ENCODE measurements at regions not wholly inside any gene's neighbourhood (a gene's known extent, or its start where the extent isn't known, plus 50 kb on each side); places are given as distances from the start of the nearest gene placed in this dataset.

DNA sequence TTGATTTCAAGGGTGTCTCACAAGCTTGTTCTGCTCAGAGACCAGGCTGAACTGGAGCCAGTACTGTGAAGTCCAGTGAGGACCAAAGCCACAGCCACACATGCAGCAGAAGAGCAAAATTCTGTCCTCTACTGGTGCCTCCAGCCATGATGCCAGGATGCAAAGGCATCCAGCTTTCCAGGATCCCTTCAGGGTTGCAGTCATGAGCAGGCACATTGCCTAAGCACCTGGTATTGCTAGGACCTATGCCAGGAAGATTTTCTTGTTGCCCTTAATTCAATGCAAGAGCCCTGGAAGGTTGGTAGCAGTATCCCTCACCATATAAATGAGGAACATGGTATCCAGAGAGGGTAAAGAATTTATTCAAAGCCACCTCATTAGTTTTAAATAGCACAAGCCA lies 78.9 kb upstream of the CYRIA start:
- POLR2A ChIA-PET = no interaction called here
- Histone ChIP-seq H3K27ac (ENCODE audit: low read depth, low read length) (no peak overlapping the region), H3K9me3 (ENCODE audit: control insufficient read depth, insufficient read depth, low read length) (no peaks in the 10 kb centered on the region), H3K27me3 (ENCODE audit: control insufficient read depth, insufficient read depth, low read length) (no peaks in the 10 kb centered on the region), H3K4me3 (ENCODE audit: low read depth, low read length) (no peak overlapping the region)
- TF ChIP-seq CTCF (IDR thresholded peaks at IDR 0.05; ENCODE audit: low read depth, low read length) = no peak
- CTCF ChIA-PET = no interaction called here
- DNase-seq (ENCODE audit: low read depth, low spot score) = no peak

GRCh38 chr2:16742026-16742425 lies 76.4 kb upstream of the CYRIA start:
- DNase-seq (ENCODE audit: low read depth, low spot score) = no peak
- TF ChIP-seq CTCF (IDR thresholded peaks at IDR 0.05; ENCODE audit: low read depth, low read length) = no peak
- H3K9me3 ChIP-seq (ENCODE audit: control insufficient read depth, insufficient read depth, low read length) = no peaks in the 10 kb centered on the region
- no peak overlapping the region for H3K4me3 ChIP-seq (ENCODE audit: low read depth, low read length)
- no peak overlapping the region for H3K27ac ChIP-seq (ENCODE audit: low read depth, low read length)
- ChIA-PET CTCF (no interaction called here), POLR2A (no interaction called here)
- no peaks in the 10 kb centered on the region for H3K27me3 ChIP-seq (ENCODE audit: control insufficient read depth, insufficient read depth, low read length)

DNA sequence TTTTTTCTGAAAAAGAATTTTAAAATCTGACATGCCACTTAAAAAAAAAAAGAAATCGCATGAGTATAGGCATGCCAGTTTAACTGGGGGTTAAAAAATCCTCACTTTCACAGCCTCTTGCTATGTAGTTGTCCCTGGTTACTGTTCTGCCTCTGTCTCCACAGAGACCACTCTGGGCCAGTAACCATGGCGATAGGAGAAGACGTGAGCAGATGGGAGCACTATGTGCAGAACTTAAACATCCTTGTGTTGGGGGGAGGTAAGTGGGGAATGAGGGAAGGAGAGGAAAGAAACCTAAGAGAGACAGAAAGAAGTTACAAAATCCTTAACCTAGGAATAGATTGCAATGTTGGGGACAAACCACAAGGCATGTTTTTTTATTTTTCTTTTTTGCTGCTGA lies 75.9 kb upstream of the CYRIA start:
- ChIA-PET POLR2A (no interaction called here), CTCF (no interaction called here)
- Histone ChIP-seq H3K9me3 (ENCODE audit: control insufficient read depth, insufficient read depth, low read length) (no peaks in the 10 kb centered on the region), H3K27me3 (ENCODE audit: control insufficient read depth, insufficient read depth, low read length) (no peaks in the 10 kb centered on the region), H3K4me3 (ENCODE audit: low read depth, low read length) (no peak overlapping the region), H3K27ac (ENCODE audit: low read depth, low read length) (no peak overlapping the region)
- no peak for DNase-seq (ENCODE audit: low read depth, low spot score)
- TF ChIP-seq CTCF (IDR thresholded peaks at IDR 0.05; ENCODE audit: low read depth, low read length) = no peak

- no peak overlapping the region for H3K27ac ChIP-seq (ENCODE audit: low read depth, low read length)
- TF ChIP-seq CTCF (IDR thresholded peaks at IDR 0.05; ENCODE audit: low read depth, low read length) = no peak
- H3K27me3 ChIP-seq (ENCODE audit: control insufficient read depth, insufficient read depth, low read length) = no peaks in the 10 kb centered on the region
- no peak overlapping the region for H3K4me3 ChIP-seq (ENCODE audit: low read depth, low read length)
- POLR2A ChIA-PET = no interaction called here
- DNase-seq (ENCODE audit: low read depth, low spot score) = no peak
- H3K9me3 ChIP-seq (ENCODE audit: control insufficient read depth, insufficient read depth, low read length) = no peaks in the 10 kb centered on the region
- CTCF ChIA-PET = no interaction called here
Measured at GRCh38 chr2:16739778-16740581, 74.3 kb upstream of the CYRIA start.

- no peak overlapping the region for H3K4me3 ChIP-seq (ENCODE audit: low read depth, low read length)
- no peaks in the 10 kb centered on the region for H3K9me3 ChIP-seq (ENCODE audit: control insufficient read depth, insufficient read depth, low read length)
- POLR2A ChIA-PET = no interaction called here
- CTCF ChIA-PET = interaction anchor here (1.2 kb wide), 1 partner anchor 18 kb away, joined by 3 read pairs; no protein-coding TSS in a partner anchor
- no peak for TF ChIP-seq CTCF (IDR thresholded peaks at IDR 0.05; ENCODE audit: low read depth, low read length)
- H3K27me3 ChIP-seq (ENCODE audit: control insufficient read depth, insufficient read depth, low read length) = no peaks in the 10 kb centered on the region
- no peak for DNase-seq (ENCODE audit: low read depth, low spot score)
- H3K27ac ChIP-seq (ENCODE audit: low read depth, low read length) = no peak overlapping the region
Measured at GRCh38 chr2:16738361-16739225, 73.0 kb upstream of the CYRIA start.

Measured in AG04450 (cell line).